GM11168 (cell line): ENCODE measurements at regions not wholly inside any gene's neighbourhood (a gene's known extent, or its start where the extent isn't known, plus 50 kb on each side); places are given as distances from the start of the nearest gene placed in this dataset.

Experiments used
- in situ Hi-C: fragments of 300-500 bp; cut with MboI; formaldehyde crosslinking; loops from one replicate; pipeline ENCODE4 v1.12.0; 2022; ENCODE audit warnings: low sequenced_read_pairs; ENCODE audit not compliant: unreplicated experiment

DNA sequence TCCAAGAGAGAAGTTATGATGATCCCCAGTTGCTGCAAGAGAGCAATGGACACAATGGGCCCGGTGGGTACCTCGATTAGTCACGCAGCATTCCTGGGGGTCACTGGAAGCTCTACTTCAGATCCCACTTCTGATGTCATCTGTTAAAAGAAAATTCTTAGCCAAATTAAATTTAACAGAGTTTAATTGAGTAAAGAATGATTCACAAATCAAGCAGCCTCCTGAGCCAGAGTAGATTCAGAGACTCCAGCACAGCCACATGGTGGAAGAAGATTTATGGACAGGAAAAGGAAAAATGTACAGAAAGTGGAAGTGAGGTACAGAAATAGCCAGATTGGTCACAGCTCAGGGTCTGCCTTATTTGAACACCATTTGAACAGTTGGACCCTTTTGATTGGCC lies 107.5 kb downstream of the SPTSSA start:
- in situ Hi-C loops = no loop called here

DNA sequence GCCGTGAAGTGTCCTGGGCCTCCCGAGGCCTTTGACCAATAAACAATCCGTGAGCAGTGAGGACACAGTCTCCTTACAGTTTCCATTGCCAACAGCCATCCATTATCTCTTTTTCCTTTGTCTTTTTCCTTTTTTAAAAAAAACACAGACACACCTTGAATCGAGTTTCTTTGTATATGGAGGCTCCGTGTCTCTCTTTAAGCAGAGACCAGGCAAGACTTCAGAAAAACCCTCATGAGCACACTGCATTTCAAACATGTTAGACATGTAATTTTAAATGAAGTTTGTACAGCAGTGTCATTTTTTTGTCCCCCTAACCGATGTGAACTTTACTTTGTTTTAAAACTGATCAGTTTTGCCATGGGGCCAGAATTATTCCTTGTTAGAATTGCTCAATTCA lies 111.1 kb downstream of the SPTSSA start:
- in situ Hi-C loops = no loop called here

- in situ Hi-C loops = no loop called here
These were observed 113.4 kb downstream of the SPTSSA start for GRCh38 chr14:34348592-34348991.

DNA sequence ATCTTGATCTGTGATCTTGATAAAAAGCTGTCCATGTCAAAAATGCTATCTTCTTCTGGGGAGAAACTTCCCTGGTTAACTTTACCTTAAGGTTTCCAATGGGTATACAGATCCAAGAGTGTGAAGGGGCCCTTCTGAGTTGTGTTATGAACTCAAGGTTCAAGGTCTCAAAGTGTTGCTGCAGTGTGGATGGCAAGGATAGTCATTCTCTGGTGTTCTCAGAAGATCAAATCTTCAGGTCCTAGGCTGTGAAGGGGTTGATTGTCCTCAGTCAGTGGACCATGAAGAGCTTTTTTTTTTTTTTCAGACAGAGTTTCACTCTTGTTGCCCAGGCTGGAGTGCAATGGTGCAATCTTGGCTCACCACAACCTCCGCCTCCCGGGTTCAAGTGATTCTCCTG lies 114.4 kb downstream of the SPTSSA start:
- in situ Hi-C loops = no loop called here

- in situ Hi-C loops = no loop called here
These were observed 116.1 kb downstream of the SPTSSA start for GRCh38 chr14:34345718-34346465.

DNA sequence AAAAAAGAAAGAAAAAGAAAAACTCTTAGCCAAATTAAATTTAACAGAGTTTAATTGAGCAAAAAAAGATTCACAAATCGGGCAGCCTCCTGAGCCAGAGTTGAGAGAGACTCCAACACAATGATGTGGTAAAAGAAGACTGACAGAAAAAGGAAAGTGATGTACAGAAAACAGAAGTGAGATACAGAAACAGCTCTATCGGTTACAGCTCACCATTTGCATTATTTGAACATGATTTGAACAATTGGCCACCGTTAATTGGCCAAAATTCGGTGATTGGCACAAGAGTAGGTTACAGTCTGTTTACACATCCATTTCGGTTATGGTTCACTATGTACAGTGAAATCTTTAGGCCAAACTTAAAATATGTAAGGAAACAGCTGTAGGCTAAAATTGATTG lies 117.7 kb downstream of the SPTSSA start:
- in situ Hi-C loops = no loop called here

- in situ Hi-C loops = no loop called here
These were observed 121.9 kb downstream of the SPTSSA start for GRCh38 chr14:34340025-34340625.

DNA sequence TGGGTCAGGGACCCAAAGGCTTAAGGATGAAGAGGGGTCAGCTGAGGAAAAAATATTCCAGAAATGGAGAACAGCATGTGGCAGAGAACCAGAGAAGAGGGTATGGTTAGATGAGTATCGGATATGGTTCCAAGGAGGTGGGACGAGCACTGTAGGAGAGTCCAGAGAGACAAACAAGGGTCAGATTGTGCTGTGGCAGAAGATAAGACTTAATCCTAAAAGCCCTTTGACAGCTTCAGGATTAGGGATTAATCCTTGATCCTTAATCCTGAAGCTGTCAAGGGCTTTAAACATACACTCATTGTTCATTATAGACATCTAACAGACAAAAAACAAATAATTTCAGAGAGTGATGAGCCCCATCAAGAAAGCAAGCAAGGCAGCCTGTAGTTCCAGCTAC lies 124.0 kb downstream of the SPTSSA start:
- in situ Hi-C loops = loop anchor here (10.0 kb wide), 1 partner anchor 157 kb away; no protein-coding TSS in a partner anchor

DNA sequence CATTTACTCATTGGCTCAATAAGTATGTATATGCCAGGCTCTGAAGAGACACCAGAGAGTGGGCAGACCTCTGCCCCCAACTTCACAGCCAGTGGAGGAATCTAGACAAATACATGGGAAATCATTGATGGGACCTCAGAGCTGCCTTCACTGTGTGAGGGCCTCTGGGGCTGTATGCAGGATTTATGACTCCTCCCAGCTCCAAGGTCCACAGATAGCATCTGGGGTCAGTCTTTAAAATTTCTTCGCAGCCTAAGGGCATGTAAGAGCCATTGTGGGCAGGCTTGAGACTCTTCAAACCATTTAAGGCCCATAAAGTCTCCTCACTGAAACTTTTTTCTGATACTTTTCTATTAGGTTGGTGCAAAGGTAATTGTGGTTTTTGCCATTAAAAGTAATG lies 125.5 kb downstream of the SPTSSA start:
- in situ Hi-C loops = loop anchor here (10.0 kb wide), 1 partner anchor 158 kb away; no protein-coding TSS in a partner anchor

GRCh38 chr14:34335968-34336367 lies 126.1 kb downstream of the SPTSSA start:
- in situ Hi-C loops = loop anchor here (10.0 kb wide), 1 partner anchor 159 kb away; no protein-coding TSS in a partner anchor

DNA sequence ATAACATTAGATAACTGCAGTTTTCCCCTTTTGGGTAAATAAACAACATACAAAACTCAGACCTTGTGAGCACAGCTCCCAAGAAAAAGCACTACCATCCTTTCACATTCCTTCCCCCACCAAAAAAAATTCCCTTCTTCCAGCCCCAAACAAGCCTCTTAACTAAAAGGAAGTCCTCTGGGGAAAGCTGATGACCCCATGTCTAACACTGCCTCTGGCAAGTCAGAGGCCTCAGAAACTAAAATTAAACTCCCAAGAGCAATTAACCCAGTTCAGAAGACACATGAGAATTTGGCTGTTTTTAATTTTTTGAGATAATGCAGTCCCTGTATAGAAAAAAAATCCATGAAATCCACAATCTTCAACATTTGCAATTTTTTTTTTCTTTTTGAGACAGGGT lies 127.7 kb downstream of the SPTSSA start:
- in situ Hi-C loops = loop anchor here (10.0 kb wide), 1 partner anchor 160 kb away; no protein-coding TSS in a partner anchor

GRCh38 chr14:34331728-34332623 lies 130.1 kb downstream of the SPTSSA start:
- in situ Hi-C loops = loop anchor here (10.0 kb wide), 1 partner anchor 163 kb away; no protein-coding TSS in a partner anchor

DNA sequence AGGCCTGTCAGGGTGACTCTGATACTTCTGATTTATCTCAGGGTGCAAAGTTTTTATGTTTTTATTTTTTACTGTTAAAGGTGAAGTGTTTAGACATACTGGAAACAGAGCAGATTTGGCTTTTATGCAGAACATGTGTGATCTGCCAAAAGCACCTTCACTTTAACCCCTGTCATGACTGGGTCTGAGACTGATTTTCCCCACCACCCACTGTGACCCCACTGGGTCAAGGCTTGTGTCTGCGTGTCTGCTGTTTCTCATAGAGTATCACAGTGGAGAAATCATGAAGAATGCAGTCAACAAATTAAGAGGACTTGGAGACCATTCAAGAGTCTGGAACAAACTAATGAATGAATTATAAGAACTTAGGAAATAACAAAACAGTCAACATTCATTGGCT lies 131.2 kb downstream of the SPTSSA start:
- in situ Hi-C loops = loop anchor here (10.0 kb wide), 1 partner anchor 164 kb away; no protein-coding TSS in a partner anchor

GRCh38 chr14:34329301-34329700 lies 132.7 kb downstream of the SPTSSA start:
- in situ Hi-C loops = no loop called here

GRCh38 chr14:34328178-34328577 lies 133.9 kb downstream of the SPTSSA start:
- in situ Hi-C loops = no loop called here

DNA sequence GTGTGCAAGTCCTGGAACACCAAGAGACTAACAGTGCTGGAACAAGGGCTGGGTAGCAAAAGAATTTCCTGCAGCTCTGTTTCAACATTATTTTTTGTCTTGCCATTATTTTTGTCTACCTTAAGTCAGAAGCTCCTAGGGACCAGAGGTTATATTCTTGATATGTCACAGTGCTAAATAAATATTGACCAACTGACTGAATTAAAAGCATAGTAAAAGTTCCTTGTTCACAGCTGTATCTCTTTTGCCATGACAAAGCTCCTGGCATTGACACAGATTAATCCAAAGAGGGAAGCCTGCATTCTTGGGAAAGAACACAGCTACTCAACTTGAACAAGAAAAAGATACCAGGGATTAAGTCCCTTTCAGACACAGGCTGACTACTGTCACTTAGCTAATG lies 136.5 kb downstream of the SPTSSA start:
- in situ Hi-C loops = no loop called here

DNA sequence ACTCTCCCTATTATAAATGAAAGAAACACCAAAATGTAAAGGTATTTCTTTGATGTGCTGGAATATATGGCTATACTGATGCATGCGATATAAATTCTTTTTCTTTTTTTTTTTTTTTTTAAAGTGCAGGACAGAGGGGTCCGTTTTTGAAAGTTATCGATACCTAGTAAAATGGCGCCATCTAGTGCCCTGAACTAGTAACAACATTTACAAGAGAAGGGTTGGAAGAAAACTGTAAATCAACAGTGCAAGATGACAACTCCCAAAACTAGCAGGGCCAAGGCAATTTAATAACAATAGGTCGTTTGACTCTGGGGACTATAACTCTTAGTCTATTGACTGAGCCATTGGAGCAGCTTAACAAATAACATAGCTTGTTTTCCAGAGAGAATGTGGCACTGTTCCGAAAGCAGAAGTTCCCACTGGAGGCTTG lies 137.7 kb downstream of the SPTSSA start:
- in situ Hi-C loops = no loop called here

GRCh38 chr14:34322940-34323418 lies 139.1 kb downstream of the SPTSSA start:
- in situ Hi-C loops = no loop called here

GRCh38 chr14:34319140-34319539 lies 142.9 kb downstream of the SPTSSA start:
- in situ Hi-C loops = no loop called here

DNA sequence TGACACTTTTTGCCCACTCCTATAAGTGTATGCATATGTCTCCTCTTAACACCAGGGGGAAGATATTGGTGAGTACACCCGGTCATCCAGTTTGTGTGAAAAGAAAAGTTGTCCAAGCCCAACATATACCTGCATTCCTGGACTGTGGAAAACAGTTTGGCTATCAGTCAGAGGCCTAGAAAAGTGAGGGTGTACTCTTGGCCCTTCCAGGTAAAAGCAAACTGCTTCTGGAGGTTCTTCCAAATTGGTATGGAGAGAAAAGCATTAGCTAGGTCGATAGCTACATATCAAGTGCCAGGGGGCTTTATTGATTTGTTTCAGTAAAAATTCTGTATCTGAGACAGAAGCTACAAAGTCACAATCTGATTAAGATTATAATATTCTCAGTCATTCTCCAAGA lies 144.0 kb downstream of the SPTSSA start:
- in situ Hi-C loops = no loop called here
